ENCODE measurements at regions not wholly inside any gene's neighbourhood (a gene's known extent, or its start where the extent isn't known, plus 50 kb on each side); places are given as distances from the start of the nearest gene placed in this dataset.

DNA sequence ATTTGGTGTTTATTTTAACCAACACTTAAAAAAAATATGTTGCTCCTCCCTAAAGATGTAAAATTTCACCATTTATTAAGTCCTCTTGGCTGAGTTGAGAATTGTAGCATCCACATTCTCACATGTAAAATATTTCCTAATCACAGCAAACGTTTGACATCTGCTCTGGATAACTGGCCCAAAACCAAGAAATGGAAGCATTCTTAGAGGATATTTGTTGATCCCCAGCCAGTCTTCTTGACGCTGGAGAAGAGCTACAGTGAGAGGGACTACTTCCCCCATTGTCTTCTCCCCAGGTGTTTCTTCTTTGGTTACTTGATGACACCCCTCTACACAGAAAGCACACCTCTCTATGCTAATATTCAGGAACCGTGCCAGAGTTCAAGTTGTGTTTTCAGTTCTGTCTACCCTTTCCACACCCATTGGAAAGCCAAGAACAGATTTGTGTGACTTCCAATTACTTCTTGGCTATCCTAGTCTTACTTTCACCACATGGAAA lies 454.5 kb upstream of the JAG1 start:
- DNase-seq (ENCODE audit: low read depth in 2 of 2), result no peak

- no peak for DNase-seq (ENCODE audit: low read depth in 2 of 2)
Observed at GRCh38 chr20:11128721-11129120, 454.9 kb upstream of the JAG1 start.

DNA sequence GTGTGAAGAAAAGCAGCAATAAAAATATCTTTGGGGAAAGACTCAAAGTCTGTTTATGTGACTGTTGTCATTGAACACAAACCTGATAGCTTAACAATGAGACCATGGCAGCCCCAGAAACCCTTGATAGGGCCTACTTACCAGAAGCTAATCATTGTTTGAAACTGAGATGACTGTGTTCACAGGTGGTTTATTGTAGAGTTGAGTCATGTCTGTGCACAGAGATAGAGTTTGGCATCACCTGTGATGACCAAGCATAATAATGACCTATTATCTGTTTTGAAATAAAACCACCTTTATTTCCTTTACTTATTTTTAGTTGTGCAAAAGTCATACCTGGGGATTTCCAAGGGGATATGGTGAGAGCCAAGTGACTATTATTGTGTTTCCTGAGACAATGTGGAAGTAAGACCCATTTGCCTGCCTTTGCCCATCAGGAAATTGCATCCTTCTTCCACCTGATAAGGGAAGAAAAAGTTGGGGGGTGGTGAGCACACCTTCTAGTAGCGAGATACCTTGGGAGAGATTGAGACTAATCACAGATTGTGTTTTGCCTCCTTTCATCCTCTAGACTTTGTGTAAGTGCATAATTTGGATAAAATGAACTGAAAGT lies 456.9 kb upstream of the JAG1 start:
- DNase-seq (ENCODE audit: low read depth in 2 of 2), result no peak

GRCh38 chr20:11132819-11133415 lies 459.1 kb upstream of the JAG1 start:
- no peak for DNase-seq (ENCODE audit: low read depth in 2 of 2)

DNA sequence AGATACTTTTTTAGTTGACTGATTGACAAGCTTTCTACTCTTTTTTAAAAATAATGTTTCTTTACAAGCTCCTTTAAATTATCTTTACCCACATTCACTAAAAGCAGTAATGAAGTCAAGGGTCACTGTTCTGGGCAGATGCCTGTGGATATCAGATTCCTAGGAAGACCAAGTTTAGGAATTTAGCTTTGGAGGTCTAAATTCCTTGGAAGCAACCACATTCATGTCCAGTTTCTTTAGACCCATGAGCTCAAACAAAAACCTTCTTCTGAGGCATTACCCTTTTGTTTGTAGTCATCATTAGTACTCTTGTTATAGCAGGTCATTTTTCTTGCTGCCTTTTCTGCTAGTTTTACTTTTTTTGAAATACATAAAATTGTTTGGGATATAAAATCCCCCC lies 462.9 kb upstream of the JAG1 start:
- DNase-seq (ENCODE audit: low read depth in 2 of 2), result no peak

- no peak for DNase-seq (ENCODE audit: low read depth in 2 of 2)
Observed at GRCh38 chr20:11137688-11138087, 463.9 kb upstream of the JAG1 start.

DNA sequence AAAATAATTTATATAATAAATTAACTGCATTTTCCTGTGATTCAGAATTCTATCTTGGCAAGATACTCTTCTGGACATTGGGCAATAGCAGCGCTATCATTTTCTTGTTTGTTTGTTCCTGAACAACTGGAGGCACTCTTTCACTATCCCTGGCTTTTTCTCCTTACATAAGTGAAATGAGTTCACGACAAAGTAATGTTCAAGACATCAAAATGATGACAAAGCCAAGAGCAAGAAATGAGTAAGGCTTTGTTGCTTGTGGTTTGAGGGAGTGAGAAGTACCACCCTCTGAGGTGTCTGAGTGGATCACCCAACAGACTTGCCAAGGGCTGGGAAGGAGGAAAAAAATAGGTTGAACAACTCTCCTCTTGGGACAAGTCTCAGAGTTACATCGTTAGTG lies 466.6 kb upstream of the JAG1 start:
- no peak for DNase-seq (ENCODE audit: low read depth in 2 of 2)

DNA sequence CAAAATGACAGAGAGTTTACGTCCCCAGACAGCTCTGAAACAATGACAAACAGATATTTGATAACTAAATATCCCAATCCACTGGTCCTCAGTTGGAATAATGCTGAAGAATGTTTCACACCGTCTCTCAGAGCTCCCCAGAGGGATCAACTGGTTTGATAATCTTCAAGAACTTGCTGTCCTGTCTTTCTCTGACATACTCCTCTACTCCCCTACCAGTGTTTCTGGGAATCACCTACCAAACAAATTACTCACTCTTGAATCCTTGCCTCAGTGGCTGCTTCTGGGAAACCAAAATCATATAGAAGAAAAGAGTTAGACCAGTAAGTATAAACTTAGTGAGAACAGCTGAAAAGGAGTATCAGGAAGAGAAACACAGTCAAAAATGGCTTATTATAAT lies 469.7 kb upstream of the JAG1 start:
- DNase-seq (ENCODE audit: low read depth in 2 of 2), result no peak

DNA sequence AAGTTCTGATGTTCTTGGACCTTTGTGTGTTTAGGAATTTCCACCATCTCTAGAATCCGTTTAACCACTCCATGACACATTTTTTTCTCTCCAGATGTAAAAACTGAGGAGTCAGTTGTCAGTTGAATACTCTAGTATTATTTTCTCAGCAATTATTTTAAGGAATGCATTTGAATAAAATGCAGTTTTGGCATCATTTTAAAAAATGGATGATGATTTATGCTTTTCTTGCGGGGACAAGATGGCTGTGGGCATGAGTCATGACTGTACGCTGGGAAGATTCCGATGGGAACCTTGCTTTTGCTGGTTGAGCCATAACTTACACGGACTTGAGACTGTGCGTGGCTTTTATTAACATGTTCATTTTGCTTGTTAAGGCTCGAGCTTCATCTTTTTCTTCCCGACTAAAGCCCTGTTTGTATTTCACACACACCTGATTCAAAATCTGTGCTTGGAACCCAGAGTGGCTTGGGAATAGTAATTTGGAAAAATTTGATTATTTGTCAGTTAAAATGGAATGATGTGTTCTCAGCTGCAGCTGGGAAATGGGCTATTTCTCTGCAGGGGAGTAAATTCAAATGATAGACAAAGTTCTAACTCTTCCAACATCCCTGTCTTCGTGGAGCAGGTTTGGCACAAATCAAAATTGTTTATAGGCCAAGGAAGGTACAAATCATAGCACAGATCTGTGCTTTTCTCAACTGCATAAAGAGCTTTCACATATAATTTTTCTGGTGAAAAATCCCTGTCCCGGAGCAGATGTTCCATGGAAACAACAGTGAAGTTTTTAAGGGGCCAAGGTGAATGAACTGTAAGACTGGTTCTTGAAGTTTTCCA lies 470.5 kb upstream of the JAG1 start:
- DNase-seq (ENCODE audit: low read depth in 2 of 2), result no peak

GRCh38 chr20:11145616-11146015 lies 471.8 kb upstream of the JAG1 start:
- DNase-seq (ENCODE audit: low read depth in 2 of 2), result no peak

GRCh38 chr20:11153819-11154218 lies 480.0 kb upstream of the JAG1 start:
- no peak for DNase-seq (ENCODE audit: low read depth in 2 of 2)

GRCh38 chr20:11155156-11155756 lies 481.5 kb upstream of the JAG1 start:
- no peak for DNase-seq (ENCODE audit: low read depth in 2 of 2)

GRCh38 chr20:11156922-11157321 lies 483.1 kb upstream of the JAG1 start:
- DNase-seq (ENCODE audit: low read depth in 2 of 2), result no peak

GRCh38 chr20:11158146-11158545 lies 484.3 kb upstream of the JAG1 start:
- no peak for DNase-seq (ENCODE audit: low read depth in 2 of 2)

GRCh38 chr20:11158589-11158988 lies 484.8 kb upstream of the JAG1 start:
- DNase-seq (ENCODE audit: low read depth in 2 of 2), result no peak

DNA sequence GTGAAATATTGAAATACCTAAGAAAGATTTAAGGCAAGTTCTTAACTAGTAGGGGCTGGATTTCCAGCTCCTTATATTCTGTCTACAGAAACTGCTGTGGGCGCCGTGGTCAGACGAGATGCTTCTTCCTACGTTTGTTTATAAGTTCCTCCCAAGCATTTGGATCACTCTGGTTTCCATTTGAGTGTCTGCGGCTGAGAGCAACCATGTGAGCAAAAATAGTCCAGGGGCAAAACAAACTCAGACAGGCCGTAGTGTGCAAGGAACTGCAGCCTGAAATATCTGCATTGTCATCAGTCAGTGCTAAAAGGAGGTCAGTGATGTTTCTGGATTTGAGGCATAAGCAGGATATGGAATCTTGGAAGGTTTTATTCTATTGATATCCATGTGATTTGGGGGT lies 485.9 kb upstream of the JAG1 start:
- DNase-seq (ENCODE audit: low read depth in 2 of 2), result no peak

- no peak for DNase-seq (ENCODE audit: low read depth in 2 of 2)
Observed at GRCh38 chr20:11162026-11162775, 488.4 kb upstream of the JAG1 start.

- DNase-seq (ENCODE audit: low read depth in 2 of 2), result no peak
Observed at GRCh38 chr20:11165789-11166188, 492.0 kb upstream of the JAG1 start.

DNA sequence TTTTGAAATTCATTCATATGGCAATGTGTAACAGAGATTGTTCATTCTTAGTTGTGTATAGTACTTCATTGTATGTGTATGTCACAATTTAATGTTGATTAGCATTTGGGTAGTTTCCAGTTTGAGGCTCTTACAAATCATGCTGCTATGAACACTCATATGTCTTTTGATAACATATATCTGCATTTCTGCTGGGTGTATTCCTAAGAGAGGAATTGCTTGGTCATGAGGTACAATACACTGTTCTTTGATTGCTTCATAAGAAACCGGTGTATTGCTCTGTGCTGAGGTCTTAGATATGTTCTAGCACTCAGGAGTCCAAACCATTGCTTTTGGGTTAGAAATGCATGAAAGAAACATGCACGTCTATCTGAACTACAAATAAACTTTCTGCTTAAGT lies 492.9 kb upstream of the JAG1 start:
- no peak for DNase-seq (ENCODE audit: low read depth in 2 of 2)

- no peak for DNase-seq (ENCODE audit: low read depth in 2 of 2)
Observed at GRCh38 chr20:11168026-11168425, 494.2 kb upstream of the JAG1 start.

DNA sequence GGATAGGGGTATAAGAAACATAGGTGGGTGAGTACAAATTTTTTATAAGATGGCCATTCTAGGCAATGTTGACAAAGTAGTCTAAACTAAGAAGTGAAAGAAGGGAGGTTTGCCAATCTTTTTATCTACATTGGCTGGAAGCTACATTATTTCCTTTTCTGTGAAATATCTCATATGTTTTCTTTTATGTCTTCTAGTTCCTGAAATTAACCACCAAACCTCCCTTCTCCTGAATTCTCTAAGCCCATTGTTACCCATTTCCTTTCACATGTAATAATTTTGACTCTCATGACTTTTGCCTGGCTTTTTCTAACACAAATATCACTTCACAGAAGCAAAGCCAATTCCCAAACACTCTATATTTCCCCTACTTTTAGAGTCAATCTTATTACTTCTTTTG lies 496.2 kb upstream of the JAG1 start:
- DNase-seq (ENCODE audit: low read depth in 2 of 2), result no peak

DNA sequence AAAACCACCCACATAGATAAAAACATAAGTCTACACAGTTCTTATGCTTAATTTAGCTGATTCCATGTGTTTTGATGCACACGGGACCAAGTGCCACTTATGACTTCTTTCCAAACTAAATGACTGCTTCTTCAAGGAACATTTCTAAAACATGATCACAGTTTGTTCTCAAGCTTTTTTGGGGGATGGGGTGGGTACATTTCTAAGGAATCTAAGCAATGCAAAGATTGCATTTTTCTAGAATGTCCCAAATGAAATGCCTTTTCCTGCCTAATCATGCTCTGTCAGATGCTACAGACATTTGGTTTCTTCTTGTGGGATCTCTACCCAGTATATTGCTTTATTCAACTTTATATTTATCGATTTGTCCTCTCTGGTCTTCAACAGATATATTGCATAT lies 496.8 kb upstream of the JAG1 start:
- no peak for DNase-seq (ENCODE audit: low read depth in 2 of 2)
